ENCODE measurements at regions not wholly inside any gene's neighbourhood (a gene's known extent, or its start where the extent isn't known, plus 50 kb on each side); places are given as distances from the start of the nearest gene placed in this dataset.
A peak's percentile ranks its signal among the peaks of the same experiment; 100 is the strongest.

DNA sequence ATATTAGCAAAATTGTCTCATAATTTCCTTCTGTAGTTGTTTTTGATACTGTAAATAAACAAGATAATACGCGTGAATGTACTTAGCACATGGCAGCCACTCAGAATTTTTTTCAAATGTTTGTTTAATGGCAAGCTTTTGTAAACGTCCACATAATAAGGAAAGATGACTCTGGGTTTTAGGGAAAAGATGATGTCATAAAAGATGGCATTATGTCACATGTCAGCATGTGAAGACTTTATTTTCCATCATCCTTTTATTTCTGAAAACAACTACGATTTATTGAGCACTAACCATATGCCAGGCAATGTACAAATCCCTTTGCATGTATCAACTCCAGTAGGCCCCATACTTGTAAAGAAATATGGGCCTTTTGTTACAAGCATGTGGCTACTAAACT is 139.9 kb downstream of the C11orf91 start:
- no peaks in the 10 kb centered on the region for H3K79me2 ChIP-seq (ENCODE audit: control insufficient read depth, insufficient read depth, low read length)
- no peaks in the 10 kb centered on the region for H3K36me3 ChIP-seq (ENCODE audit: control insufficient read depth, insufficient read depth, low read length)
- DNase-seq (ENCODE audit: extremely low read depth in 1 of 4, low spot score in 3 of 4) (no peak), FAIRE-seq (no peak), ATAC-seq (no peak)
- no peaks in the 10 kb centered on the region for H3K9me1 ChIP-seq (ENCODE audit: control insufficient read depth, insufficient read depth, low read length)
- H3K4me1 ChIP-seq (replicated peaks in 1 of 2; ENCODE audit: control insufficient read depth in 2 of 2, insufficient read depth in 2 of 2, low read length in 2 of 2): no peaks in the 10 kb centered on the region
- POLR2A ChIA-PET: no interaction called here
- no peaks in the 10 kb centered on the region for H4K20me1 ChIP-seq (replicated peaks; ENCODE audit: control insufficient read depth, insufficient read depth, low read length)
- no peak overlapping the region for H3K27ac ChIP-seq (ENCODE audit: extremely low read depth, low read depth, low read length)
- no peak overlapping the region for H3K4me3 ChIP-seq
- H3K27me3 ChIP-seq (ENCODE audit: control insufficient read depth in 2 of 2, insufficient read depth in 2 of 2, low read length in 2 of 2): peaks cover 26 to 30% of the 10 kb centered on the region in 2 experiments; a peak in 4 of 5 replicates
- BruUV-seq (replicated peaks): no TSS peak
- intact Hi-C loops (cut with micrococcal nuclease) (no loop called here), in situ Hi-C loops (cut with MboI) (no loop called here)
- H3K9me3 ChIP-seq (replicated peaks; ENCODE audit: control insufficient read depth, insufficient read depth, low read depth, low read length): no peaks in the 10 kb centered on the region
- 1% methylated on average over 4 of the region's 4 CpGs for WGBS (ENCODE audit: insufficient coverage, low coverage, missing lambda C conversion rate)
- CTCF ChIA-PET (ENCODE audit: low intra/inter-chr PET ratio): no interaction called here
- H3K4me2 ChIP-seq (ENCODE audit: insufficient read depth, low read length): no peak overlapping the region
- TF ChIP-seq, protein P1, sequence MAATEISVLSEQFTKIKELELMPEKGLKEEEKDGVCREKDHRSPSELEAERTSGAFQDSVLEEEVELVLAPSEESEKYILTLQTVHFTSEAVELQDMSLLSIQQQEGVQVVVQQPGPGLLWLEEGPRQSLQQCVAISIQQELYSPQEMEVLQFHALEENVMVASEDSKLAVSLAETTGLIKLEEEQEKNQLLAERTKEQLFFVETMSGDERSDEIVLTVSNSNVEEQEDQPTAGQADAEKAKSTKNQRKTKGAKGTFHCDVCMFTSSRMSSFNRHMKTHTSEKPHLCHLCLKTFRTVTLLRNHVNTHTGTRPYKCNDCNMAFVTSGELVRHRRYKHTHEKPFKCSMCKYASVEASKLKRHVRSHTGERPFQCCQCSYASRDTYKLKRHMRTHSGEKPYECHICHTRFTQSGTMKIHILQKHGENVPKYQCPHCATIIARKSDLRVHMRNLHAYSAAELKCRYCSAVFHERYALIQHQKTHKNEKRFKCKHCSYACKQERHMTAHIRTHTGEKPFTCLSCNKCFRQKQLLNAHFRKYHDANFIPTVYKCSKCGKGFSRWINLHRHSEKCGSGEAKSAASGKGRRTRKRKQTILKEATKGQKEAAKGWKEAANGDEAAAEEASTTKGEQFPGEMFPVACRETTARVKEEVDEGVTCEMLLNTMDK (IDR thresholded peaks at IDR 0.05; ENCODE audit: borderline replicate concordance, insufficient read depth, low read depth, low read length, poor library complexity, severe bottlenecking): no peak
- TF ChIP-seq, protein P2, sequence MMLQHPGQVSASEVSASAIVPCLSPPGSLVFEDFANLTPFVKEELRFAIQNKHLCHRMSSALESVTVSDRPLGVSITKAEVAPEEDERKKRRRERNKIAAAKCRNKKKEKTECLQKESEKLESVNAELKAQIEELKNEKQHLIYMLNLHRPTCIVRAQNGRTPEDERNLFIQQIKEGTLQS (IDR thresholded peaks at IDR 0.05): peak; percentile 42
- TF ChIP-seq, protein P2 (CRISPR knock-in tag; conservative IDR thresholded peaks at IDR 0.05): no peak
- TF ChIP-seq, protein P3, sequence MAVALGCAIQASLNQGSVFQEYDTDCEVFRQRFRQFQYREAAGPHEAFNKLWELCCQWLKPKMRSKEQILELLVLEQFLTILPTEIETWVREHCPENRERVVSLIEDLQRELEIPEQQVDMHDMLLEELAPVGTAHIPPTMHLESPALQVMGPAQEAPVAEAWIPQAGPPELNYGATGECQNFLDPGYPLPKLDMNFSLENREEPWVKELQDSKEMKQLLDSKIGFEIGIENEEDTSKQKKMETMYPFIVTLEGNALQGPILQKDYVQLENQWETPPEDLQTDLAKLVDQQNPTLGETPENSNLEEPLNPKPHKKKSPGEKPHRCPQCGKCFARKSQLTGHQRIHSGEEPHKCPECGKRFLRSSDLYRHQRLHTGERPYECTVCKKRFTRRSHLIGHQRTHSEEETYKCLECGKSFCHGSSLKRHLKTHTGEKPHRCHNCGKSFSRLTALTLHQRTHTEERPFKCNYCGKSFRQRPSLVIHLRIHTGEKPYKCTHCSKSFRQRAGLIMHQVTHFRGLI (CRISPR knock-in tag; IDR thresholded peaks at IDR 0.05): no peak
- no peak for TF ChIP-seq FOXJ2 (tag; IDR thresholded peaks at IDR 0.05)
- TF ChIP-seq KDM4B (IDR thresholded peaks at IDR 0.05; ENCODE audit: borderline replicate concordance in 2 of 2, low read depth in 1 of 2): no peak
- TF ChIP-seq ZNF668 (CRISPR knock-in tag; IDR thresholded peaks at IDR 0.05): no peak
- TF ChIP-seq RBM14 (IDR thresholded peaks at IDR 0.05; ENCODE audit: borderline replicate concordance, insufficient read depth, low read depth, low read length): no peak
- TF ChIP-seq ZNF232 (CRISPR knock-in tag; IDR thresholded peaks at IDR 0.05): no peak
- H2AFZ ChIP-seq (ENCODE audit: low read depth, low read length): no peak overlapping the region
- no peak overlapping the region for H3K9ac ChIP-seq (ENCODE audit: insufficient read depth in 1 of 2, low read depth in 2 of 2, low read length in 2 of 2)

Data from K562 (cell line).